Endothelial cell (in vitro differentiated cells): ENCODE measurements at regions not wholly inside any gene's neighbourhood (a gene's known extent, or its start where the extent isn't known, plus 50 kb on each side); places are given as distances from the start of the nearest gene placed in this dataset.

Experiments used
- DNase-seq: peaks from one replicate; pipeline ENCODE4 v3.0.0; 2021; ENCODE audit warnings: low spot score
- H3K27ac Mint-ChIP-seq: one replicate; pipeline ENCODE4 v1.8.0; 2021; ENCODE audit warnings: mixed read lengths, inconsistent platforms; ENCODE audit not compliant: unreplicated experiment
- H3K27me3 Mint-ChIP-seq: one replicate; pipeline ENCODE4 v1.8.0; 2021; ENCODE audit warnings: mild to moderate bottlenecking, moderate library complexity, mixed read lengths, inconsistent platforms; ENCODE audit not compliant: unreplicated experiment
- H3K36me3 Mint-ChIP-seq: one replicate; pipeline ENCODE4 v1.8.0; 2021; ENCODE audit warnings: mild to moderate bottlenecking, low read depth, mixed read lengths, inconsistent platforms; ENCODE audit not compliant: unreplicated experiment
- H3K4me1 Mint-ChIP-seq: one replicate; pipeline ENCODE4 v1.8.0; 2021; ENCODE audit warnings: mild to moderate bottlenecking, mixed read lengths, inconsistent platforms; ENCODE audit not compliant: unreplicated experiment
- H3K4me3 Mint-ChIP-seq: one replicate; pipeline ENCODE4 v1.8.0; 2021; ENCODE audit warnings: mild to moderate bottlenecking, mixed read lengths, inconsistent platforms; ENCODE audit not compliant: unreplicated experiment
- H3K9me3 Mint-ChIP-seq: one replicate; pipeline ENCODE4 v1.8.0; 2021; ENCODE audit warnings: mixed read lengths, inconsistent platforms; ENCODE audit not compliant: unreplicated experiment
- TF ChIP-seq, protein P1 (sequence below): fragments of 200-600 bp; sonication (generic); IDR thresholded peaks from one replicate; pipeline ENCODE4 v1.5.0; 2021; ENCODE audit warnings: antibody characterized with exemption; ENCODE audit not compliant: unreplicated experiment

DNA sequence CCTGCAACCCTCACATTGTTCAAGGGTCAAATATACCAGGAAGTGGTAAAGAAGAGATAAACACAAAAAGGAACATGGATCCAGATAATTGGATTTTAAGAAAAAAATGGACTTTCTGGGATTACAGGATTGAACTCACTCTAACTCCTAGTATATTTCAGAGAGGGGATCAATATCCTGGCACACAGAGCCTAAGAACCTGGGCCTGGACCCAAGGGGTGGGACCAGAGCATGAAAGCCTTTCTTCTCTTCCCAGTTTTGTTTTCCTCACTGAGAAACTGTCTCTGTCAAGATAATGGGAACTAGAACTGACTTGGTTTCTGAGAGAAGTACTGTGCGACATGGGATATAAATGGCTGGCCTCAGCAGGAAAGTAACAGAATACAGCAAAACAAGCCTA, 422.8 kb upstream of the STXBP6 start:
- TF ChIP-seq, protein P1, sequence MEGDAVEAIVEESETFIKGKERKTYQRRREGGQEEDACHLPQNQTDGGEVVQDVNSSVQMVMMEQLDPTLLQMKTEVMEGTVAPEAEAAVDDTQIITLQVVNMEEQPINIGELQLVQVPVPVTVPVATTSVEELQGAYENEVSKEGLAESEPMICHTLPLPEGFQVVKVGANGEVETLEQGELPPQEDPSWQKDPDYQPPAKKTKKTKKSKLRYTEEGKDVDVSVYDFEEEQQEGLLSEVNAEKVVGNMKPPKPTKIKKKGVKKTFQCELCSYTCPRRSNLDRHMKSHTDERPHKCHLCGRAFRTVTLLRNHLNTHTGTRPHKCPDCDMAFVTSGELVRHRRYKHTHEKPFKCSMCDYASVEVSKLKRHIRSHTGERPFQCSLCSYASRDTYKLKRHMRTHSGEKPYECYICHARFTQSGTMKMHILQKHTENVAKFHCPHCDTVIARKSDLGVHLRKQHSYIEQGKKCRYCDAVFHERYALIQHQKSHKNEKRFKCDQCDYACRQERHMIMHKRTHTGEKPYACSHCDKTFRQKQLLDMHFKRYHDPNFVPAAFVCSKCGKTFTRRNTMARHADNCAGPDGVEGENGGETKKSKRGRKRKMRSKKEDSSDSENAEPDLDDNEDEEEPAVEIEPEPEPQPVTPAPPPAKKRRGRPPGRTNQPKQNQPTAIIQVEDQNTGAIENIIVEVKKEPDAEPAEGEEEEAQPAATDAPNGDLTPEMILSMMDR = no peak
- no peak for DNase-seq
- peaks cover 1% of the 10 kb centered on the region for H3K27me3 Mint-ChIP-seq
- H3K36me3 Mint-ChIP-seq = no peaks in the 10 kb centered on the region
- H3K27ac Mint-ChIP-seq = no peak overlapping the region
- no peak overlapping the region for H3K4me3 Mint-ChIP-seq
- H3K9me3 Mint-ChIP-seq = no peaks in the 10 kb centered on the region
- no peaks in the 10 kb centered on the region for H3K4me1 Mint-ChIP-seq

DNA sequence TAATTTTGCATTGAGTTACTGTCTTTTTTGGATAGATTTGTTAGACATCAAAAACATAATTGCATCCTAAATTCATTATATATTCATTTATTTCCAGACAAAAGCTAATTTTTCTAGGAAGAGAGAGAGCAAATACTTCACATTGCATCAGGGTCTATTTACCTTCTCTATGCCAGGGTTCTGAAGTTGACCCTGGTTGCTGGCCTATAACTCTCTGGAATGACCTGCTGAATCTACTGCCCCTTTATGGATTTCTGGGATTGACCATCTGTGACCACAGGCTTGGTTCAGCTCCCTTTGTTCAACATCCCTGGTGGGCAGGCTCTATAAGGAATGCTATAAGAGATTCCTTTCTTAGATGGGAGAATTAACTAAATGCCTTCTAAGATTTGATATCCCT, 414.8 kb upstream of the STXBP6 start:
- H3K9me3 Mint-ChIP-seq = no peaks in the 10 kb centered on the region
- H3K4me1 Mint-ChIP-seq = no peaks in the 10 kb centered on the region
- no peaks in the 10 kb centered on the region for H3K36me3 Mint-ChIP-seq
- H3K27ac Mint-ChIP-seq = no peak overlapping the region
- no peak overlapping the region for H3K4me3 Mint-ChIP-seq
- TF ChIP-seq, protein P1 = no peak
- no peak for DNase-seq
- H3K27me3 Mint-ChIP-seq = no peaks in the 10 kb centered on the region

DNA sequence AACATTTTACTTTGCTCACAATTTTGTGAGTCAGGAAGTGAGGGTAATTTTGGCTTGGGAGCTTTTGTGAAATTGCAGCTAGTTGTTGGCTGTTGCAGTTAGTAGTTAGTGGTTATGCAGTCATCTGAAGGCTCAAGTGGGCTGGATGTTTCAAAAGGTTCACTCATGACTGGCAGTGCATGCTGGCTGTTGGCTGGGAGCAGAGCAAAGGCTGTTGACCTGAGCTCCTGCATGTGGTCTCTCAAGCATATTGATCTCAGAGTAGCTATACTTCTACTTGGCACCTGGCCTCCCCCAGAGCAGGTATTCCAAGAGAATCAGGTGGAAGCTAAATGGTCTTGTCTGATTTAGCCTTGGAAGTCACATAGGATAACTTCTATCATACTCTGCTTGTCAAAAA, 414.1 kb upstream of the STXBP6 start:
- Mint-ChIP-seq H3K27me3 (no peaks in the 10 kb centered on the region), H3K4me3 (no peak overlapping the region), H3K9me3 (no peaks in the 10 kb centered on the region), H3K4me1 (no peaks in the 10 kb centered on the region), H3K36me3 (no peaks in the 10 kb centered on the region), H3K27ac (no peak overlapping the region)
- TF ChIP-seq, protein P1 = no peak
- DNase-seq = no peak

DNA sequence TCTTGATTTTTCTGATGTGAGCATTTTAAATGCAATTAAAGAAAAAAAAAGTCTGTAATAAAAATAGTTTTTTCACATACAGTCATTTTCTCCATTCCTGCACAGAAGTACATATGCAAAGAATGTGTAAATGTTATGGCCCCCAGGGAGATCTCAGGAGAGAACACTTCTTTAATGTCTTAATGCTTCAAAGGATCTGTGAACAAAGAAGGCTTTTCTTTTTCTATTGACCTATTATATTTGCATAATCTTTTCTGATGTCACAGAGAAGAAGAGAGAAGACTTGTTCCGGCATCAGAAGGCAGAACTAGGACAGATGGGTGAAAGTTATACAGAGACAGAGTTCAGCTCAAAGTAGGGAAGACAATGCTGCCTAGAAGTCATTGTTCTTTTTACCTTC, 413.5 kb upstream of the STXBP6 start:
- Mint-ChIP-seq H3K27ac (no peak overlapping the region), H3K9me3 (no peaks in the 10 kb centered on the region), H3K27me3 (no peaks in the 10 kb centered on the region), H3K4me1 (no peaks in the 10 kb centered on the region), H3K4me3 (no peak overlapping the region), H3K36me3 (no peaks in the 10 kb centered on the region)
- TF ChIP-seq, protein P1 = no peak
- DNase-seq = no peak

DNA sequence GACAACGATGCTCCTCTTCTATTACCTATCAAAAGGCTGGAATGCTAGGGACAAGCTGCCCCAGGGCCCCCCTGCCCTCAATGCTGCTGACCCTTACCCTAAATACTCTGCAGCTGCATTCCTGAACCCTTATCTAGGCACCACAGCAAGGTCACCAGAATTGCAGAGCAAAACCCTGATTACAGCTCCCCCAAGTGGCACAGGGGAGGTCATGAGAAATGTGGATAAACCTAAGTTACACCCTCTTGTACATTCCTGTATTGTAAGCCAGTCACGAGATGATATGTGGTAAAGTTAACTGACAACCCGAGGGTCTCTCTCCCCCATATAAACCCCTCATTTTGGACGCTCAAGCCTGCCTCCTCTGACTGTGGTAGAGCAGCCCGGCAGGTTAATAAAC, 411.8 kb upstream of the STXBP6 start:
- H3K4me3 Mint-ChIP-seq = no peak overlapping the region
- no peak for DNase-seq
- no peaks in the 10 kb centered on the region for H3K27me3 Mint-ChIP-seq
- H3K27ac Mint-ChIP-seq = no peak overlapping the region
- H3K36me3 Mint-ChIP-seq = no peaks in the 10 kb centered on the region
- TF ChIP-seq, protein P1 = no peak
- no peaks in the 10 kb centered on the region for H3K9me3 Mint-ChIP-seq
- no peaks in the 10 kb centered on the region for H3K4me1 Mint-ChIP-seq
